HG03064 (cell line): ENCODE measurements at regions not wholly inside any gene's neighbourhood (a gene's known extent, or its start where the extent isn't known, plus 50 kb on each side); places are given as distances from the start of the nearest gene placed in this dataset.
A peak's percentile ranks its signal among the peaks of the same experiment; 100 is the strongest.
"Not testable (repeated sequence)": the region's sequence is repeated elsewhere in the genome, so short reads cannot be mapped to it uniquely, and the experiment has no call there.

Experiments used
- ATAC-seq: cut with Tn5 transposase; IDR thresholded peaks from one replicate; pipeline ENCODE4 v1.9.1; 2021; ENCODE audit warnings: low read depth; ENCODE audit not compliant: unreplicated experiment

GRCh38 chr3:106331636-106332035, 462.8 kb upstream of the CBLB start:
- no peak for ATAC-seq

DNA sequence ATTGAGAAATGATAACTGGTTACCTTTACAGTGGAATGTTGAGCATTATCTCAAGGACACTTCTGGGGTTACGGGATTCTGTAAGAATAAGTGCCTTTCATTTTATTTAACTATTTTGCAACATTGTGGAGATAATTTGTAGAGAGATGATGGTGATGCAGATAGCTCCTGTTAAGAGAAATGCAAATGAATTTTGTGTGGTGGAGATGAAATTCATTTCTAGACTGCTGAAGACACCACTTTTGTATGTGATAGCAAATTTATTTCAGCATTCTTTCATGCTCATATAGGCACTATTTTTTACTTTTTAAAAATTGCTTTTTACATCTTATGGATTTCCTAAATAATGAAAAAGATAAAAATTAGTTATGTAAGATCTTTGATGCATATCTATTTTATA, 463.3 kb upstream of the CBLB start:
- no peak for ATAC-seq

DNA sequence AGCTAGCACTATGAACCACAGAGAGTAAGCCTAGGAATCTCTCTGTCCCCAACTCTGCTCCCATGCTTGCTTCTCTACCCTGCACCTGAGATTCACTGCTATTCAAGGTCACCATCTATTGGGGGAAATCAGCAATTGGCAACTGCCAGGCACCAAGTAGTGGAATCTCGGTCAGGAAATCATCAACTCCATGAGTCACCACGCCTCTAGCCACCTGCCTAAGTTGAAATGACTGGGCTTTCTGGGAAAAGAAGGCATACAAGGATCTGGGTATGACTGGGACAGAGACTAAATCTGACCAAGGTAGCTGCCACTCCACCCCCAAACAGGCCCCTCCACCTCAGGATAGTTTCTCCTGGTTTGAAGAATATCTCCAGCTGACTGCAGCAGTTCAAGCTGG, 464.1 kb upstream of the CBLB start:
- peak; percentile 38 for ATAC-seq

- ATAC-seq: peak; percentile 68
These were observed 465.3 kb upstream of the CBLB start for GRCh38 chr3:106333911-106334618.

DNA sequence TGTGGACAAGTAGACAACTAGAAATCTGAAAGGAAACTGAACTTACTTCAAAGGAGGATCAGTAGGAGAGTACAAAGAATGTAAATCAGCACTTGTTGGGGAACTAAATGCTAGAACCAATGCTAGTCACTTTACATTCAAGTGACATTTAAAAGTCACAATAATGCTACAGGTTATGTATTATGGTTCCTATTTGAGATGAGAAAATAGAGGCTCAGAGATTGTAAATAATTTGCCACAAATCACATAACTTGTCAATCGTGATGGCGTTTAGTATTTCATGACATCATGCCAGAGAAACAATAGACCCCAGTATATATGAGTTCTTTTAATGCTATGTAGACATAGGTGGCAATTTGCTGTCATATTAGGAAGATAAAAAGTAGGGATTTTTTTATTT, 467.8 kb upstream of the CBLB start:
- ATAC-seq: no peak

DNA sequence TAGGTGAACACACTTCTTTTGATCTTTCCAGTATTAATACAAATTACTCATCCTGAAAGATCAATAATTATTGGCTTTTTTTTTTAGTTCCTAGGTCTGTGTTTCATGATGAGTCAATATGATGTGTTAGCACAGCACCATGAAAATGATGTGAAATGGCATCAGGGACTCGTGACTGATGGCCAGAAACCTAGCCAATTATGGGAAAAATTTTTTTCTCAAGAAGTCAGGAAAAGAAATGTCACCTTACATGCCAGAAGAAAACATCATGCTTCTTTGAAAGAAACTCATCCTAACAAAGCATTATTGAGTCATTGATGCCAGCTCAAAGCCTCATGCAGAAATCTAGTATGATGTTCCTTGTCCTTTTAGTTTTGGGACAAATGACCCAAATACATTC, 468.3 kb upstream of the CBLB start:
- ATAC-seq: no peak

- no peak for ATAC-seq
These were observed 469.9 kb upstream of the CBLB start for GRCh38 chr3:106338582-106339214.

DNA sequence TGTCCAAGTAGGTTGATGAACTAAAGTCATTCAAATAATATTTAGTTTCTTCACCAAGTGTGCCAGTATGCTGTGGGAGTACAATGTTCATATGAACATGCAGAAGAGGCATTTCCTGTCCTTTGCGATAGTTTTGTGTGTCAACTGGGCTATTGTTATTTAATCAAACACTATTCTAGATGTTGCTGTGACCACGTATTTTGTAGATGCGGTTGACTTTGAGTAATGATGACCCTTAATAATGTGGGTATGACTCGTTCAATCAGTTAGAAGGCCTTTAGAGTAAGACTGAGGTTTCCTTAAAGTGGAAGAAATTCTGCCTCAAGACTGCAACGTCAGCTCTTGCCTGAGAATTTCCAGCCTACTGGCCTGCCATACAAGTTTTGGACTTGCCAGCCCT, 470.7 kb upstream of the CBLB start:
- no peak for ATAC-seq

GRCh38 chr3:106341087-106341486, 472.3 kb upstream of the CBLB start:
- ATAC-seq: no peak

- no peak for ATAC-seq
These were observed 472.9 kb upstream of the CBLB start for GRCh38 chr3:106341586-106342162.

GRCh38 chr3:106342386-106342785, 473.6 kb upstream of the CBLB start:
- no peak for ATAC-seq

- no peak for ATAC-seq
These were observed 475.0 kb upstream of the CBLB start for GRCh38 chr3:106343811-106344210.

- no peak for ATAC-seq
These were observed 476.7 kb upstream of the CBLB start for GRCh38 chr3:106345353-106346027.

DNA sequence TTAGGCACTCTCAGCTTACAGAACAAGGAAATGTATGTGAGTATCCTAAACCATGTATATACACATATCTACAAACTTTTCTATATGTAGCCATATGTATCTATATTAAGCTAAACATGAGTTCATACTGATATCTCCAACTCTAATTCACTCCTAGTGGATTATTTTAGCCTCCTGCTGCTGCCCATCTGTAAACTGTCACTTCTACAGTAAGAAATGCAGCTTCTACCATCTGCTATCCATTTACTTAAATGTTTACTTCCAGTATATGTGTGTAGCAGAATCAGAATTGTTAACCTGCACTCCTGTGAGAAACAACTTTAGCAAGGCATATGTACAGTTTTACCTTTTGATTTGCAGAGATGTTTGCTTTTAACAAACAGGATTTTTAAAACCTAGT, 478.5 kb upstream of the CBLB start:
- ATAC-seq: no peak

DNA sequence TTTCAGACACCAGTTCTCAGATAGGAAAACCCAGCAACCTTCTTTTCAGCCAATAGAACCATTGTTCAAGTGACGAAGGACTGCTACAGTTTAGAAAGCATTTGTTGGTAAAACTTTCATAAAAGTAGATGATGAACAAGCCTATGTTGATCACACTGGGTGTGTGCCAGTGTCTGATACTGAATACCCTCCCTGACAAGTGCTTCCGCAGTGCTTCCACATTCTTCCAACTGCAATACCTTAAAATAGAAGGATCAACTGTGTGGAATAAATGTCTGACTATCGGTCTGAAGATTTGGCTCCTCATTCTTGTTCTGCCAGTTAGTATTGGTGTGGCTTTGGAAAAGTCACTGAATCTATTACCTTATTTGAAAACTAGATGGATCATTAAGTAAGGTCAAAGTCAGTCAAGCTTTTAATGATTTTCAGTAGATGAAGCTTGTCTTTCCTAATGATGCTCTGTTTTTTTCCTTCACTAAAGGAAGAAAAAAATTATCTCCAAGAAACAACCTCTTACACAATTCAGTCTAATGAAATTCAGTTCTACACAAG, 479.4 kb upstream of the CBLB start:
- no peak for ATAC-seq

GRCh38 chr3:106349191-106349881, 480.5 kb upstream of the CBLB start:
- no peak for ATAC-seq

GRCh38 chr3:106355873-106356272, 487.1 kb upstream of the CBLB start:
- no peak for ATAC-seq

- ATAC-seq: no peak
These were observed 490.9 kb upstream of the CBLB start for GRCh38 chr3:106359692-106360091.

DNA sequence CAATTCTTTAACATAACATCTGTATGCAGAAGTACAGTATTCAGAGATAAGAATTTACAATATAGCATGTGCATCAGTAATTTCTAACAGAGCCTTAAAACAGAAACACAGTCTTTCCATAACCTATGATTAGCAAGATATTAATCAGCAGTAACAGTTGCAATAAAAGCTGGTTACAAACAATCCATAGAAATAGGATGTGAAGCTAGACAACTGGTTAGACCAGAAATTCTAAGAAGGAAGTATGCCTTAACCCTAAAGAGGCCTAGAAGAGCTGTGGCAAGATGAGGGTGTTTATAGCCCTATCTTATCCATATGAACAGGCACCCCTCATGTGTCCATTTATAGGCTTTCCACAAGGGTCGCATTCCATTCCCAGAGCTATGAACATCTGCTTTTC, 492.1 kb upstream of the CBLB start:
- not testable (repeated sequence) for ATAC-seq

GRCh38 chr3:106364477-106364876, 495.7 kb upstream of the CBLB start:
- no peak for ATAC-seq
